H1 (cell line): ENCODE measurements at regions not wholly inside any gene's neighbourhood (a gene's known extent, or its start where the extent isn't known, plus 50 kb on each side); places are given as distances from the start of the nearest gene placed in this dataset.

ENCODE experiments used
- CTCF ChIP-seq, 3 experiments: IDR thresholded peaks; 1 replicate in 2 of 3; 2 replicates in 1 of 3; pipeline versions ENCODE4 v1.5.1 to v1.6.1; 2011; ENCODE audit warnings: low read length in 3 of 3, mild to moderate bottlenecking in 3 of 3, inconsistent platforms in 2 of 3, low read depth in 1 of 3, moderate library complexity in 1 of 3; ENCODE audit not compliant: insufficient read depth in 1 of 3; ENCODE audit errors: control extremely low read depth in 1 of 3
- EZH2 ChIP-seq: fragments of 200-600 bp; sonication (generic); IDR thresholded peaks from 2 replicates; pipeline ENCODE4 v1.7.1; 2012; ENCODE audit warnings: low read depth, mild to moderate bottlenecking, moderate library complexity, low read length, inconsistent platforms; ENCODE audit not compliant: severe bottlenecking
- NRF1 ChIP-seq: IDR thresholded peaks from 2 replicates; pipeline ENCODE4 v1.6.1; 2011; ENCODE audit warnings: mild to moderate bottlenecking, low read depth, low read length, improper control_type of control experiment
- POLR2A ChIP-seq, 2 experiments: IDR thresholded peaks; 1 replicate in 1 of 2; 2 replicates in 1 of 2; pipeline ENCODE4 v1.6.1; 2011; ENCODE audit warnings: low read depth in 2 of 2, low read length in 2 of 2, mild to moderate bottlenecking in 2 of 2; ENCODE audit errors: control extremely low read depth in 1 of 2
- SP2 ChIP-seq: IDR thresholded peaks from 2 replicates; pipeline ENCODE4 v1.6.1; 2012; ENCODE audit warnings: mild to moderate bottlenecking, low read length, inconsistent platforms

- no peak for TF ChIP-seq POLR2A (IDR thresholded peaks at IDR 0.05; ENCODE audit: control extremely low read depth in 1 of 2, low read depth in 2 of 2, low read length in 2 of 2)
- no peak for TF ChIP-seq CTCF (IDR thresholded peaks at IDR 0.05; ENCODE audit: control extremely low read depth in 1 of 3, insufficient read depth in 1 of 3, low read depth in 1 of 3, low read length in 3 of 3)
- no peak for TF ChIP-seq SP2
- no peak for TF ChIP-seq NRF1
- TF ChIP-seq EZH2: no peak
Measured at GRCh38 chr3:99013077-99013476, 111.6 kb upstream of the DCBLD2 start.
